Activated CD8-positive, alpha-beta T cell treated with anti-CD3 and anti-CD28 coated beads for 36 hours (primary cell): ENCODE measurements at regions not wholly inside any gene's neighbourhood (a gene's known extent, or its start where the extent isn't known, plus 50 kb on each side); places are given as distances from the start of the nearest gene placed in this dataset.
"Not testable (repeated sequence)": the region's sequence is repeated elsewhere in the genome, so short reads cannot be mapped to it uniquely, and the experiment has no call there.

Source experiments
- ATAC-seq: fragments of 200-7000 bp; cut with Tn5 transposase; one replicate; pipeline ENCODE4 v1.10.0; 2021; ENCODE audit warnings: mild to moderate bottlenecking, moderate library complexity
- CTCF ChIA-PET: fragments of 350-600 bp; sonication (Branson Sonifier 250); formaldehyde crosslinking; loops from one replicate; lab custom pipeline; 2021; ENCODE audit warnings: antibody characterized with exemption; lab: Charles Lee
- POLR2A ChIA-PET: fragments of 350-600 bp; sonication (Branson Sonifier 250); formaldehyde crosslinking; loops from one replicate; lab custom pipeline; 2021; ENCODE audit warnings: antibody characterized with exemption; lab: Charles Lee
- DNase-seq: peaks from one replicate; pipeline ENCODE4 v3.0.0-alpha.2; 2020
- H3K27ac Mint-ChIP-seq: one replicate; pipeline ENCODE4 v1.8.0; 2021; ENCODE audit warnings: mild to moderate bottlenecking, mixed read lengths
- H3K27me3 Mint-ChIP-seq: one replicate; pipeline ENCODE4 v1.8.0; 2021; ENCODE audit warnings: mixed read lengths
- H3K36me3 Mint-ChIP-seq: one replicate; pipeline ENCODE4 v1.8.0; 2021; ENCODE audit warnings: low read depth, mixed read lengths
- H3K4me1 Mint-ChIP-seq: one replicate; pipeline ENCODE4 v1.8.0; 2021; ENCODE audit warnings: low read depth, mixed read lengths
- H3K4me3 Mint-ChIP-seq: one replicate; pipeline ENCODE4 v1.8.0; 2021; ENCODE audit warnings: mild to moderate bottlenecking, moderate library complexity, mixed read lengths
- H3K9me3 Mint-ChIP-seq: one replicate; pipeline ENCODE4 v1.8.0; 2021; ENCODE audit warnings: mixed read lengths
- CTCF ChIP-seq: fragments of 200-600 bp; IDR thresholded peaks from one replicate; pipeline ENCODE4 v1.8.0; 2022; ENCODE audit warnings: antibody characterized with exemption, mild to moderate bottlenecking
- intact Hi-C: fragments of 100-400 bp; cut with micrococcal nuclease; formaldehyde crosslinking; loops from one replicate; pipeline ENCODE4 v1.10.0; 2022

GRCh38 chr6:16042751-16043150, 86.1 kb upstream of the MYLIP start:
- H3K4me3 Mint-ChIP-seq = no peak overlapping the region
- POLR2A ChIA-PET = no interaction called here
- peaks cover 2% of the 10 kb centered on the region for H3K4me1 Mint-ChIP-seq
- H3K36me3 Mint-ChIP-seq = no peaks in the 10 kb centered on the region
- peaks cover 1% of the 10 kb centered on the region for H3K27me3 Mint-ChIP-seq
- intact Hi-C loops = no loop called here
- CTCF ChIA-PET = interaction anchor here (1.6 kb wide), 1 partner anchor 140 kb away, joined by 4 read pairs; no protein-coding TSS in a partner anchor
- no peak overlapping the region for H3K27ac Mint-ChIP-seq
- no peak for TF ChIP-seq CTCF
- DNase-seq = no peak
- H3K9me3 Mint-ChIP-seq = peaks cover 3% of the 10 kb centered on the region
- no peak for ATAC-seq

DNA sequence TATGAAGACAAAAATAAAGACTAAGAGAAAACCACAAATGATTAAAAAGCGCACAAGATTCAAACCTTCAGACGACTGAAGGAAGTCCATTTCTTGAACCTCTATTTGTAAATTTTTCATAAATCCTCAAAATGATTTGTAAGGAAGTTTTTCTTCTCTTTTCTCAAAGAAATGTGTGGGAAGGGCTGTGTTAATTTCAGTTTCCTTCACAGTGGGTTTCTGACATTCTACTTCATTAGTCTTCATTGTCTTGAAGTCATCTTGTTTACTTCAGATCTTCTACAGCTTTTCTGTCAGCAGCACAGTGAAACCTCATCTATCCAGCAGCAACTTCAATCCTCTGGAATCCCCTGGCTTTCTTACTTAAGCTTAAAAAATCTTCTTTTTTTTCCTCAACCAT, 87.6 kb upstream of the MYLIP start:
- CTCF ChIA-PET = interaction anchor here (1.6 kb wide), 1 partner anchor 142 kb away, joined by 4 read pairs; no protein-coding TSS in a partner anchor
- ATAC-seq = no peak
- intact Hi-C loops = no loop called here

GRCh38 chr6:16040628-16040974, 88.3 kb upstream of the MYLIP start:
- Mint-ChIP-seq H3K27me3 (peaks cover 1% of the 10 kb centered on the region), H3K4me1 (peaks cover 2% of the 10 kb centered on the region), H3K9me3 (peaks cover 3% of the 10 kb centered on the region), H3K36me3 (no peaks in the 10 kb centered on the region), H3K27ac (no peak overlapping the region), H3K4me3 (no peak overlapping the region)
- CTCF ChIA-PET = no interaction called here
- POLR2A ChIA-PET = no interaction called here
- DNase-seq (no peak), ATAC-seq (no peak)
- no peak for TF ChIP-seq CTCF
- intact Hi-C loops = no loop called here

More for the DNA sequence above, 87.6 kb upstream of the MYLIP start:
- TF ChIP-seq CTCF = no peak
- POLR2A ChIA-PET = no interaction called here
- Mint-ChIP-seq H3K27ac (no peak overlapping the region), H3K4me3 (no peak overlapping the region), H3K9me3 (peaks cover 3% of the 10 kb centered on the region), H3K36me3 (no peaks in the 10 kb centered on the region), H3K27me3 (peaks cover 1% of the 10 kb centered on the region), H3K4me1 (peaks cover 2% of the 10 kb centered on the region)
- DNase-seq = no peak

DNA sequence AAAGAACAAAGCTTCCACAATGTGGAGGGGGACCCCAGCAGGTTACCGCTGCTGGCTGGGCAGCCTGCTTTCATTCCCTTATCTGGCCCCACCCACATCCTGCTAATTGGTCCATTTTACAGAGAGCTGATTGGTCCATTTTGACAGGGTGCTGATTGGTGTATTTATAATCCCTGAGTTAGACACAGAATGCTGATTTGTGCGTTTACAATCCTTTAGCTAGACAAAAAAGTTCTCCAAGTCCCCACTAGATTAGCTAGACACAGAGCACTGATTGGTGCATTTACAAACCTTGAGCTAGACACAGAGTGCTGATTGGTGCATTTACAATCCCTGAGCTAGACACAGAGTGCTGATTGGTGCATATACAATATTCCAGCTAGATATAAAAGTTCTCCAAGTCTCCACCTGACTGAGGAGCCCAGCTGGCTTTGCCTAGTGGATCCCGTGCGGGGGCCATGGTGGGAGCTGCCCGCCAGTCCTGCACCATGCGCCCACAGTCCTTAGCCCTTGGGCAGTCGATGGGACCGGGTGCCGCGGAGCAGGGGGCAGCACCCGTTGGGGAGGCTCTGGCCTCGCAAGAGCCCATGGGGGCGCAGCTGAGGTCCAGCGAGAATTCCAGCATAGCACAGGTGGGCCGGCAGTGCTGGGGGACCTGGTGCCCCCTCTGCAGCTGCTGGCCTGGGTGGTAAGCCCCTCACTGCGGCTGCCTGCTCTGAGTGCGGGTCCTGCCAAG, 88.8 kb upstream of the MYLIP start:
- H3K9me3 Mint-ChIP-seq, intact Hi-C loops, H3K4me3 Mint-ChIP-seq, H3K4me1 Mint-ChIP-seq, CTCF ChIA-PET, ATAC-seq, H3K36me3 Mint-ChIP-seq, H3K27ac Mint-ChIP-seq, DNase-seq, POLR2A ChIA-PET, H3K27me3 Mint-ChIP-seq: not testable (repeated sequence)

DNA sequence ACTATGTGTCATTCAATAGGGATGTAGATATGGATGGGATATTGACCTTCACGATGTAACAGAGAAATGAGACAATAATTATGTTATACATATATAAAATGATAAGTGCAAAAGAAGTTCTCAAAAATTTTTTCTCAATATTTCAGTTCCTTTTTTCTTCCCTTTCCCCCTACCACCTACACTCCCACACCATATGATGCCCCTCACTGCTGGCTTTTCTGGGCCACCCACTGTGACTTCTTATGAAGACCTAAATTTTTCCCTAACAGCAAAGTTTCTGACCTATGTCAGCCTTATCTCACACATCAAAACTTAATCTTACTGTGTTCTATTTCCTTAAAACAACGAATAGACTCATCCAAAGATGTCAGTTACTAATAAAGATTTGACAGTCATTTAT, 89.9 kb upstream of the MYLIP start:
- CTCF ChIA-PET = no interaction called here
- intact Hi-C loops = no loop called here
- no peak for TF ChIP-seq CTCF
- POLR2A ChIA-PET = no interaction called here
- Mint-ChIP-seq H3K36me3 (no peaks in the 10 kb centered on the region), H3K27ac (no peak overlapping the region), H3K9me3 (peaks cover 3% of the 10 kb centered on the region), H3K27me3 (peaks cover 1% of the 10 kb centered on the region), H3K4me1 (peaks cover 2% of the 10 kb centered on the region), H3K4me3 (no peak overlapping the region)
- ATAC-seq (no peak), DNase-seq (no peak)
